Aorta (tissue), 2 donors: ENCODE measurements at regions not wholly inside any gene's neighbourhood (a gene's known extent, or its start where the extent isn't known, plus 50 kb on each side); places are given as distances from the start of the nearest gene placed in this dataset.

ENCODE experiments used
- microRNA-seq, 2 donors: library from miRNA; unstranded; fragments of <30 nt; microRNA quantifications; one replicate each; pipeline ENCODE4 v1.2.0, GENCODE V29; 2020
- donor health status: DM: no; HTN: no; CAD: no.
- donor health status: DM: yes; HTN: yes; CAD: no.

Small RNA genes in the stretch of these regions (microRNA-seq; reads per million reads assigned to microRNA genes)
- 0 reads per million in 2 donors for gene MIR4436A
